T-helper 1 cell treated with Interleukin-12 subunit alpha and Interleukin-12 subunit beta and Interleukin-4 antibody, amounts not matched to agents 30 ng/mL and 1 ng/mL, for 36 hours (primary cell): ENCODE measurements at regions not wholly inside any gene's neighbourhood (a gene's known extent, or its start where the extent isn't known, plus 50 kb on each side); places are given as distances from the start of the nearest gene placed in this dataset.

ENCODE experiments used
- intact Hi-C: fragments of 100-400 bp; cut with micrococcal nuclease; formaldehyde crosslinking; loops from one replicate; pipeline ENCODE4 v1.15.1; 2024

DNA sequence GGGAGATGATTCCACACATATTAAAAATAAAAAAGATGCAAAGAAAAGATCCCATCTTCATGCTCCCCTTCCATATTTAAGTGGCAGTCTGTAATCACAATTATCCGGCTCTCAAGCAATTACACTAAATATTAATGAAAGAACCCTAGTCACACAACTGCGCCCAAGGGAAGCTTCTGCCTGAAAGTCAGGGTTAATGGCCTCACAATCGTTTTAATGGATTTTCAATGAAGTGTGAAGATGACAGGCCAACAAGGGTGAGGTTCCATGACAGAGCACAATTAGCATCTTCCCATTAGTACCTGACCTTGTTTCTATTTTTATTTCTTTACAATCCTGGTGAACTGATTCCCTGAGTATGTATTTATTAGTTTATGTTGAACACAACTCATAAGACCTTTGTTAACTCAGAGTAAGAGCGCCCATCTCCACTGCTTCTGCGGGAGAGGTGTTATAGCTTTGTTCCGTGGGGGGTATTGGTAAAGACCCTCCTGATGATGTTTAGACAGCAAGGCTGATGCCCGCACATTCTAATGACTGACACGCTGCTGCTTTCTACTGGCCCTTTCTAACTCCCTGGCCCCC is 80.9 kb downstream of the IER5 start:
- intact Hi-C loops: loop anchor here (5.0 kb wide), 1 partner anchor 307 kb away; no protein-coding TSS in a partner anchor

- intact Hi-C loops: no loop called here
Measured at GRCh38 chr1:181170194-181170593, 81.7 kb downstream of the IER5 start.

GRCh38 chr1:181172082-181172481 is 83.6 kb downstream of the IER5 start:
- intact Hi-C loops: no loop called here

DNA sequence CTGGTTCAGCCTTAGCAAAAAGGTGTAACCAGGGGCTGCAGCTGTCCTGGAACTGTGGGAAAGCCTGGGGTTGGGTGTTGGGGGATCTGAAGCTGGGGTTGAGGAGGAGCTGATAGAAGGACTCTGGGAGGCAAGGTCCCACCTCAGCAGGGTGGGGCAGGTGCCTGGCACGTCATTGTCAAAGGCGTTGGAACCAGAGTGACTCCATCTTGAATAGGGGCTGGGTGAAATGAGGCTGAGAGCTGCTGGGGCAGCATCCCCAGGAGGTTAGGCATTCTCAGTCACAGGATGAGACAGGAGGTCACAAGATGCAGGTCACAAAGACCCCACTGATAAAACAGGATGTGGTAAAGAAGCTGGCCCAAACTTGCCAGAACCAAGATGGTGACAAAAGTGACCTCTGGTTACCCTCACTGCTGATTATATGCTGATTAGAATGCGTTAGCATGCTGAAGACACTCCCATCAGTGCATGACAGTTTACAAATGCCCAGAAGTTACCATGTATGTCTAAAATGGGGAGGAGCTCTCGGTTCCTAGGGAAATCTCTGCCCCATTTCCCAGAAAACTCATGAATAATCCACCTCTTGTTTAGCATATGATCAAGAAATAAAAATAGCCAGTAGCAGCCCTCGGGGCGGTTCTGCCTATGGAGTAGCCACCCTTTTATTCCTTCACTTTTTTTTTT is 85.4 kb downstream of the IER5 start:
- intact Hi-C loops: no loop called here

DNA sequence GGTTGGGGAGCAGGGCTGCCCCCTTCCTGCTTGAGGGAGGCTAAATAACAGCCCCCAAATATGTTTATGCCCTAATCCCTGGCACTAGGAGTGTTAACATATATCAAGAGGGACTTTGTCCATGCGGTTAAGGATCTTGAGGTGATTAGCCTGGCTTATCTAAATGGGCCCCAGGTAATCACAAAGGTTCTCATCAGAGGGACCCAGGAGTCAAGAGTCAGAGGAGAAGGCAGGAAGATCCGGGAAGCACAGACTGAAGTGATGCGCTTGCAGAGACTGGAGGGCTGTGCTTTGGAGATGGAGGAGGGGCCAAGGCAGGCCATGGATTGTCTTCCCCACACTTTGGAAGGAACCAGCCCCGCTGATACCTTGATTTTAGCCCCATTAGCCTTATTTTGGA is 86.4 kb downstream of the IER5 start:
- intact Hi-C loops: no loop called here

DNA sequence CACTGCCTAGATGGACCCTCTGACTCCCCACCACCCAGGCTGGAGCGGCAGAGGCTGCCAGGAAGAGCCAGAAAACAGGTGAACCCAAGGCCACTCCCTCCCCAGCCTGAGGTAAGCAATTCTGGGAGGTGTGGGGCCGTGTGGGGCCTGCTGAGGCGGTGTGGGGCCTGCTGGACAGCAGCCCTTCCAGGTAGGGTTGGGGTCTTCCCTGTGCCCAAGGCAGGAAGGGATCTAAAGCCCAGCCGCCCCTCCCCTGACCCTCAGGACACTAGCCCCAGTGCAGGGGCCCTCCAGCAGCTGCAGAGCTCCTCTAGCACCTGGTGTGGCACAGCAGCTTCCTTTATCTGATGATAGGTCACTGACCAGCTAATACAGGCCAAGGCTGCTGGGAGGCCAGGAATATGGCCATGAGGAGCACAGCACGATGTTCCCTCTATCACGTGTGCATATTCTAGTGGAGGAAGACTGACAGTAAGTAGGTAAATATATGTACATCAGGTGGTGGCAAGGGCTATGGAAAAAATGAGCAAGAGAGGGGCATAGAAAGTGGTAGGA is 86.9 kb downstream of the IER5 start:
- intact Hi-C loops: no loop called here

- intact Hi-C loops: no loop called here
Measured at GRCh38 chr1:181175955-181176354, 87.5 kb downstream of the IER5 start.

- intact Hi-C loops: no loop called here
Measured at GRCh38 chr1:181178241-181178879, 89.9 kb downstream of the IER5 start.

GRCh38 chr1:181179279-181179986 is 90.9 kb downstream of the IER5 start:
- intact Hi-C loops: no loop called here

GRCh38 chr1:181179987-181180365 is 91.5 kb downstream of the IER5 start:
- intact Hi-C loops: loop anchor here (10.0 kb wide), 1 partner anchor 755 kb away; no protein-coding TSS in a partner anchor

DNA sequence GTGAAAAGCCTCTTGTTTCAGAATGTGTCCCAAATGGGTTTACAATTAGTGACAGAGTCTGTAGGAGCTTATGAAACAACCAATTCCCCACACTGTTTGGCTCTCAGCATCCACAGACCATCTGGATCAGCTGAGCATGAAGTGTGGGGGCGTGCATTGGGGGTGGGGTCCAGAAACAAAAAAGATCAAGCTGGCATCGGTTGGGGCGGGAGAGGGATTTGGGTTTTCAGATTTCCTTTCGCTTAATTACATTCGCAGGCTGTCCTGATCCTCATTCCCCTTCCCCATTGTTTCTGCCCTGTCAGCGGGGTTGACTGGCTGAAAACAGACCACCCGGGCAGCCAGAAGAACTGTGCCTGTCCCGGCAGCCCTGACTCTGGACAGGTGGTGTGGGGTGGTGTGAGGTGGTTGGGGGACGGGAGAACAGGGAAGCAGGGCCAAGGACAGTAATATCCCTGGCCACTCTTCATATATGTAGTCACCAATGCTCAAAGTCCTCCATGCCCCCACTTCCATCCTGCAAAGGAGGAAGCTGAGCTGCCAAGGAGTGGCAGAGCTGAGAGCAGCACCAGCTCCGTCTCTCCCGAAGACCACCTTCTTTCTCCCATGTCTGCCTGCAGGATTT is 92.0 kb downstream of the IER5 start:
- intact Hi-C loops: loop anchor here (10.0 kb wide), 1 partner anchor 754 kb away; no protein-coding TSS in a partner anchor

- intact Hi-C loops: loop anchor here (10.0 kb wide), 1 partner anchor 753 kb away; no protein-coding TSS in a partner anchor
Measured at GRCh38 chr1:181181792-181182585, 93.5 kb downstream of the IER5 start.

GRCh38 chr1:181184621-181185020 is 96.1 kb downstream of the IER5 start:
- intact Hi-C loops: loop anchor here (10.0 kb wide), 1 partner anchor 750 kb away; no protein-coding TSS in a partner anchor

DNA sequence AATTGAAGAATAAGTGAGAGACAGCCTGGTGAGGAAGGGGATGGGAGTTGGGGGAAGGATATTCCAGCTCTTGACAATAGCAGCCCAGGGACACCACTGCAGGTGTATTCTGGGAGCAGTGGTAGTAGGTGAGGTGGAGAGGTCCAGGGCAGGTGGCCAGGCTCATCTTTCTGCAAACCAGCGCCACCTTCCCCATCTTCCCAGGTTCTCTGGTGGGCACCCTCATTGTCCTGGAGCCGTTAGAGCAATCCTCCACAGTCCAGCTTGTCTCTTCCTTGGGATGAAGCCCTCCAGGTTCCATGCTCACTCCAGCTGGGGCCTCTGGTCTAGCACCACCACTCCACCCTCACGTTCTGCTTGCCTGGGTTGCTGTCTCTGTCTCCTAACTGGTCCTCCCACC is 97.0 kb downstream of the IER5 start:
- intact Hi-C loops: loop anchor here (10.0 kb wide), 1 partner anchor 749 kb away; no protein-coding TSS in a partner anchor

DNA sequence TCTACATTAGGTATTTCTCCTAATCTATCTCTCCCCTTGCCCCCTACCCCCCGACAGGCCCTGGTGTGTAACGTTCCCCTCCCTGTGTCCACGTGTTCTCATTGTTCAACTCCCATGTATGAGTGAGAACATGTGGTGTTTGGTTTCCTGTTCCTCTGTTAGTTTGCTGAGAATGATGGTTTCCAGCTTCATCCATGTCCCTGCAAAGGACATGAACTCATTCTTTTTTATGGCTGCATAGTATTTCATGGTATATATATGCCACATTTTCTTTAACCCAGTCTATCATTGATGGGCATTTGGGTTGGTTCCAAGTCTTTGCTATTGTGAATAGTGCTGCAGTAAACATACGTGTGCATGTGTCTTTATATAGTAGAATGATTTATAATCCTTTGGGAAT is 97.6 kb downstream of the IER5 start:
- intact Hi-C loops: loop anchor here (10.0 kb wide), 1 partner anchor 749 kb away; no protein-coding TSS in a partner anchor

- intact Hi-C loops: loop anchor here (10.0 kb wide), 1 partner anchor 747 kb away; no protein-coding TSS in a partner anchor
Measured at GRCh38 chr1:181187337-181188126, 99.0 kb downstream of the IER5 start.

GRCh38 chr1:181189245-181189644 is 100.7 kb downstream of the IER5 start:
- intact Hi-C loops: loop anchor here (10.0 kb wide), 1 partner anchor 746 kb away; no protein-coding TSS in a partner anchor

- intact Hi-C loops: loop anchor here (1.0 to 10.0 kb wide), 3 partner anchors 235 to 891 kb away; no protein-coding TSS in a partner anchor
Measured at GRCh38 chr1:181189691-181190363, 101.3 kb downstream of the IER5 start.
